Right lobe of liver (tissue), 4 donors: ENCODE measurements at regions not wholly inside any gene's neighbourhood (a gene's known extent, or its start where the extent isn't known, plus 50 kb on each side); places are given as distances from the start of the nearest gene placed in this dataset.

Experiments used
- CTCF ChIP-seq, 4 donors: fragments of 200-600 bp in 3 of 4; fragments of 450-650 bp in 1 of 4; IDR thresholded peaks; one replicate each; pipeline versions ENCODE4 v1.5.1 to v1.8.0; 2016 to 2022; ENCODE audit warnings: antibody characterized with exemption in 4 of 4, mild to moderate bottlenecking in 2 of 4
- POLR2A ChIP-seq: fragments of 450-650 bp; IDR thresholded peaks from one replicate; pipeline ENCODE4 v1.6.1; 2017; ENCODE audit warnings: antibody characterized with exemption, mild to moderate bottlenecking
- donor health status: DM: no; HTN: no; CAD: no.
- donor health status: DM: no; HTN: no; CAD: no.
- donor health status: DM: no; HTN: yes; CAD: no.

GRCh38 chr10:88033793-88034192, 170.4 kb downstream of the PTEN start:
- TF ChIP-seq CTCF (IDR thresholded peaks at IDR 0.05), result no peak
- no peak for TF ChIP-seq POLR2A
